ENCODE measurements at regions not wholly inside any gene's neighbourhood (a gene's known extent, or its start where the extent isn't known, plus 50 kb on each side); places are given as distances from the start of the nearest gene placed in this dataset.

DNA sequence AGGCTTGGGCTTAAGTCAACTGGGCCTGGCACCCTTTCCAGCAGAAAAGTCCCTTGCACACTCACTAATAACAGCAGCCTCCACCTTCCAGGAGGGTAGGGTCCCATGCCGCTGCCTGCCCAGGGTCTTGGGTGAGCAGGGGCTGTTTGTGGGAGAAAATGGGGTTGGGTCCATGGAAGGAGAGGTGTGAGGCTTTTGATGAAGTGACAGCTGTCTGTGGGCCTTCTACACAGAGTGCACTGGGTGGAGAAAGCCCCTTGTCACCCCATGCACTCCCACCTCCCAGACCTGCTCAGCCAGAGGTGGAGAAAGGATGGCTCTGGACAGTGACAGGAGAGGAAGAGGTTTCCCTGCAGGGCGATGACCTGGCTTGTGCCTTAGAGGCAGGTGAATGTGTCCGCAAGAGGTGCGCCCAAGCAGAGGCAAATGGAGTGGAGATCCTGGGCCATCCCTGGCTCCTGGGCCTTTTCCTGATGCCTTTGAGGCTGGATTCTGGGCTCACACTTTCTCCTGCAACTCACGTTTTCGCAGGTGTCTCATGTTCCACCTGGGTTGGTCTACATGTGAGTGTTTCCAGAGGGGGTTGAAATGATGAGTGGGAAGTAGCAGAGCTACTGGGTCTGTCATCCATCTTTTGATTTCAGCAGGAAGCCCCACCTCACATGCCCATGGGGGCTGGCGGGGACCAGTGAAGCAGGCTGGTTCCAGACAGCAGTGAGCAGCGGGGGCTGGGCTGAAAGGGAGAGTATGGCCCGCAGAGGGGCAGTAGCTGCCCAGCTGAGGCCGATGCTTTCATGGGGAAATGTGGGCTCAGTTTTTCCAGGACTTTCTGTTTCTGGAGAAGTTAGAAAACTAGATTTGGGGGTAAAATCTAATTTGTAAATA lies 85.2 kb upstream of the PRR23E start:
- no peak for DNase-seq (ENCODE audit: low read depth)

DNA sequence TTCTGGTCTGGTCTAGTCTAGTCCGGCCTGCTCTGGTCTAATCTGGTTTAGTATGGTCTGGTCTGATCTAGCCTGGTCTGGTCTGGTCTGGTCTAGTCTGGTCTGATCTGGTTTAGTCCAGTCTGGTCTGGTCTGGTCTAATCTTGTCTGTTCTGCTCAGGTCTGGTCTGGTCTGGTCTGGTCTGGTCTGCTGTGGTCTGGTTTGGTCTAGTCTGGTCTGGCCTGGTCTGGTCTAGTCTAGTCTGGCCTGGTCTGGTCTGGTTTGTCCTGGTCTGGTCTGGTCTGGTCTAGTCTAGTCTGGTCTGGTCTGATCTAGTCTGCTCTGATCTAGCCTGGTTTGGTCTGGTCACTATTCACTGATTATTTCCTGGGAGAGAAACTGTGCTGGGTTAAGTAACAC lies 84.1 kb upstream of the PRR23E start:
- no peak for DNase-seq (ENCODE audit: low read depth)

DNA sequence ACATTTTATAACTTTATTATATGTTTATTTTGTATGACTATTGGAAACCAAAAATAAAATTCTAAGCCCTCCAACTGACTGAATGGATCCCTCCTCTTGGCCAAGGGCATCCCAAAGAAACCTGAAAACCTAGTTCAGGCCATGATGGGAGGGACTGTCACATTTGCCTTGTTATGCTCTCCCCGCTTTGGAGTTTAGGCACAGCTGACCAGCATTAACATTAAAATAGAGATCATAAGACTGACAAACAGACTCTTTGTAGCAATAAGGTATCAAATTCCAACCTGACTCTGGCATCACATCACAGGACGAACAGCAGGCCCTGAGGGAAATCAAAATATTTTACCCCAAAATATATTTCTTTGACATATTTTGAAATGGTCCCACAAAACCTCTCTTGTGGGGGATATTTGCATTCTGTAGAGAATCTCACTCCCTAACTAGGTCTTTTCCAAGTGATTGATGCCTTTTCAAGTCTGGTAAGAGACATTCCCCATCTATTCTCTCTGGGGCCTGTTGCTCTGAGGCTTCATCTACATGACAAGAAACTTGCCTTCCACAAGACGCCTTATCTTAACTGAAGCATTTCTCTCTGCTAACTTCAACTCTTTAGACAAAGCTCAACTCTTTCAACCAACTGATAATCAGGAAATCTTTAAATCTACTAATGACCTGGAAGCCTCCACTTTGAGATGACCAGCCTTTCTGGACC lies 81.8 kb upstream of the PRR23E start:
- no peak for DNase-seq (ENCODE audit: low read depth)

DNA sequence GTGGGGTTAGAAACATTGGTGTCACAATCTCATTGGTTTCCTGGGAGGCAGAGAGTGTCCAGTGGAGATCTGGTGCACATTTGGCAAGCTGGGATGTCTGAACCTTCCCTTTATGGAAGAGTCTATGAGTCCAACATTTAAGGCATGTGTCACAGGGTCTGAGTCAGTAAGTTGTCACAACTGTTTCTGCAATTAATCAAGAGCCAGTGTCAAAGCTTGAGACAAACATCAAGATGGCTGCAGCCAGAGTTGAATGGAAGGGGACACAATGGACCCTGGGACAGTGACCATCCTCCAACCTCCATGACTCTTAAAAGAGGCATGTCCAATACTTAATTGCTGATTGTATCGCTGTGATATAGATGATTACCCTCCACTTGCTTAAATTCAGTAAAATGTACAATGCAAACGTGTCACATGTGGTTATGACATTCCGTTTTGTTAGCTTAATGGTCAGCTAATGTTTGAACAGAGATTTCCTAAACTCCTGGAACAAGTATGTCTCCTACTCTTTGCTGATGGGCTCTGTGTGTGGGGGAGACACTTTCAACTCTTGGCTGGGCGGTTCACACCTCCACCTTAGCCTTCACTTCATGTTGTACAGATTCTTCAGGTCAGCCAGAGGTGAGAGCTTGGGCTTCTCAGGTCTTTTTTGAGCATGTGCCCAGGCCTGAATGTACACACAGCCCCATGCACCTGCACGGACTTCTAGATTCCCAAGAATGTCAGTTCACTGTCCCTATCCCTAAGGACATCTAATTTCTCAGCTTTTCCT lies 79.9 kb upstream of the PRR23E start:
- DNase-seq (ENCODE audit: low read depth) = no peak

DNA sequence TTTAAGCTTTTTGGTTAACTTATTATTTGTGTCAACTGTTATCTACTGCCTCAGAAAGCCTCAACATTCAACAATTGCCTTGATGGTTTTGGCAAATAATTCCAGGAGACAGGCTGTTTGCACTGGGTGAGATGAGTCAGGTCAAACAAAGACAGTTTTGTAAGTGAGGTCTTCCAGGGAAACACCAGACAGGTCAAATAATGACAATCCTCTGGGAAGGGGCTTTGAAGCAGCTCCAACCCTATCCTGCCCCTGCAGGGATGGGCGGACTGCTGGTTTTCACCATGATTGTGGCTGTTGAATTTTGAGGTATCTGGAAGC lies 79.4 kb upstream of the PRR23E start:
- DNase-seq (ENCODE audit: low read depth) = no peak

DNA sequence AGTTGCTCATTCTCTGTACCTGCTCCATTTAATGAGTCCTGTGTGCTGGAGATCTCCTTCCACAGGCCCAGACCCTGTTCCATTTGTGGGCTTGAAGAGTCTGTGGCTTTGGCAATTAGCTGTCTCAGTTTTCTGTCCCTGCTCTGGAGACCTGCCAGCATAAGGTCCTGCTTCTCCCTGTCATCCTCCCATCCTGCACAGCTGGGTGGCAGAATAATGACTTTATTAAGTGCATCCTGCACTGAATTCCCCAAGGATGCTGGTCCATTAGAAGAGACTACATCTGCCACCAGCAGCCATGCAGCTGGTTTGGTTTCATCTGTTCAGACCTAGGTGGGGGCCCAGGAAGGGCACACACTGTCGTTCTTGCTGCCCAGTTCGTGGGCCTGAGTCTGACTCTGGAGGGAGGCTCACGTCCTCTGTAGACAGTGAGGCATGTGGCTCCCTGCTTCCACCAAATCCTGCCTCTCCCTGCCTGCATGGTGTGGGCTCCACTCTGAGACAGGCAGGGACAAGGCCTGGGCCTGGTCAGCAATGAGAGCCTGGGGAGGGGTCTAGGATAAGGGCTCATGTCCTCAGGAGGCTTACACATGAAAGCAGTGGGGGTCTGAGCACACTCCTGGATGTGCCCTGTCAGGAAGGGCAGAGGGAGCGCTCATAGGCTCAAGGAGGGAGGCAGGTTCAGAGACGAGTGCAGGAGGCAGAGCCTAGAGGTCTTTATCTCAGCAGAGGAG lies 78.4 kb upstream of the PRR23E start:
- DNase-seq (ENCODE audit: low read depth) = no peak

DNA sequence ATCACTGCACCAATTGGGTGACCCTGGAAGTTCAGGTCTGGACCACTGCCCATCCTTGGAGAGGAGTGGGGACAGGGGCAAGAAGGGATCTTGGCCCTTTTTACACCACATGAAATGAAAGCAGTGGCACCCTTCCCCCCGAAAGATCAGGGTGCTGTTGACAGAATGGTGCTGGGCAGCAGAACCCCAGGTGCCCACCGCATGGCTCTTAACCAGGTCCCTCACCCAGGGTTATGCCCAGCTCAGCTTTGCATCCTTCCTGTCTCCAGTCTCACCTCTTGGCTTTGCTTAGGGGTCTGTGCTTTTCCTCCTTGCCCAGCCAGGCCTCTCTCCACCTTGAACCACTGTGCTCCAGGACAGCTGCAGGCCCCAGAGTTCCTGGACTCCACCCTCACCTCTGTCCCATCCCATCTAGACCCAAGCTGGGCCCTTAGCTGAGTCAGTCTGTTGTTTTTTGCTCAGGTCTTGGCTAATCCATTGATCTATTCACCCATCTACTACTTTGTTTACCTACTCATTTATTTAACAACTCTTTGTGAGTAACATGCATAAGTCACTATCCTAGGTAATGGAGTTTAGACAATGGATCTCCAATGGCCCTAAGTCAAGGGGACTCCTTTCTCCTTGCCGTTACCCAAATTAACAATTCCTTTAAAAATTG lies 77.1 kb upstream of the PRR23E start:
- DNase-seq (ENCODE audit: low read depth) = no peak

DNA sequence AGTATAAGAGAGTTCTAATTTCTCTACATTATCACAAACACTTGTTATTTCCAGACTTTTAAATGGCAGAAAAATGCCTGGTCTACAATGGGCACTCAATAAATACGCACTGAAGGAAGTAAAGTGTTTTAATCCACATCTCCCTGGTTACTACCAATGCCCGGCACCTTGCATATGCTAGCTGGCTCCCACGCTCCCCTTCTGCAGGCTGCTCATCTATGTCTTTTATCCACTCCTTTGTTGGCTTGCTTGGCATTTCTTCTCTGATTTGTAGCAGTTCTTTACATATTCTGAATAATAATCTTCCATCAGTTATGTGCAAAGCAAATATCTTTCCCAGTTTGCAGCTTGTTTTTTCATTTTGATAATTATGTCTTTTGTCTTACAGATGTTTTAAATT lies 74.6 kb upstream of the PRR23E start:
- DNase-seq (ENCODE audit: low read depth) = no peak

DNA sequence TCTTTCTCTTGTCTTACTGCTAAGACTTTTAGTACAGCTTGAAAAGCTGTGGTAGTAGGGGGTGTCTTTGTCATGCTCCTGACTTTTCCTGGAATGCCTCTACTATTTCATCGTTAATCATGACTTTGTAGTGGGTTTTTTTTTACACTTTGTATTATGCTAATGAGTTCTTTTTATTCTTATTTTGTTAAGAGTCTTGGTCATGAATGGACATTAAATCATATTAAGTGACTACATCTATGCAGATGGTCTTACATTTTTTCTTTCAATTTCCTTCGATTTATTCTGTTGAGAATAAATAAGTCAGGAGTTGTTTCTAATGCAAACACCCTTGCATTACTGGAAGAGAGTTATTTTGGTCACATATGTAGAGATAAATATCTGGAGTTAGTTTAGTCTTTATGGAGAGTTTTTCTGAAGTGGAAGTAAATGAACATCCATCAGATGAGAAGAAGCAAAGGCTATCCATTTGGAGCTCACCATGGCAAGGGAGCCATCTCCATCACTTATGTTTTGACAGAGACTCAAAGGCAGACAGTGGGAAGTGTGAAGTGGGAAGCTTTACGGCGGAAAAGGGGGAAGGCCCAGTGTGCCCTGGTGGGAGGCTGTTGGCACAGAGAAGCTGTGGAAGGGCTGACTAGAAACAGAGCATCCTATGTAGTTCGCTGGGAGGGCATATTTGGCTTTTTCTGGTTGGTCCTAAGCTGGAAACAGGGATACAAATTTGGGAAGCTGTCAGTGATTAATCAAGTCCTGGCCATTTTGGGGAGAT lies 73.1 kb upstream of the PRR23E start:
- DNase-seq (ENCODE audit: low read depth) = no peak

DNA sequence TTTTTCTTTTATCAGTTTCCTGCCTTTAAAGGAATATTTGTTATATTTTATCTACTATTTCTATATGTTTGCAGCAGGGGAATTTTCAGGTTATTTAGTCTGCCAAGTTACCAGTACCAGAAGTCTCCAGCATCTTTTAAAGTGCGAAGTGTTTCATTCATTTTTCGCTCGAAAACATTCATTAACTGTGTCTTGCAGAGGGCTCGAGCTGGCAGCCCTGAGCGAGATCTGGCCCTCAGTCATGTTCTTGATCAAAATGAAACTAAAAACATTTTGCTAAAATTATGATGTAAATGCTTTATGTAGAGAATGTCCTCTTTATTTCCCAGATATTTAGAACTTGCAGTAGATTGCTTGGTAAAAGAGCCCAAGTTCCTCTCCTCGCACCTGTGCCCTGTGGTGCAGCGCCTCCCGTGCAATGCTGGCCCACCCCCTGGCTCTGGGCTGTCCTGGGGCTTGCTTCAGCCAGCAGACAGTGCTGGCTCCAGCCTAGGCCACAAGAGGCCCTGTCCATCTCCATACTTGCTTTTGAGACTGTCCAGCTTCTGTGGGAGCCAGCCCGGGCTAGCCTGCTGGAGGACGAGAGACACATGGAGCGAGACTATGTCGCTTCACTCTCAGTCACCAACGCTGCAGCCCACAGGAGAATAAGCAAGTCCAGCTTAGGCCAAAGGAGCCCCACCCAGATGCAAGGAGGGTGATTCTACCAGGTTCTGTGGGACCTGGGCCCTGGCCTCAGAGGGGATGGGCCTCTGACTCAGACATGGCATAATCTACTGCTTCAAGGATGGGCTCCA lies 71.9 kb upstream of the PRR23E start:
- no peak for DNase-seq (ENCODE audit: low read depth)

DNA sequence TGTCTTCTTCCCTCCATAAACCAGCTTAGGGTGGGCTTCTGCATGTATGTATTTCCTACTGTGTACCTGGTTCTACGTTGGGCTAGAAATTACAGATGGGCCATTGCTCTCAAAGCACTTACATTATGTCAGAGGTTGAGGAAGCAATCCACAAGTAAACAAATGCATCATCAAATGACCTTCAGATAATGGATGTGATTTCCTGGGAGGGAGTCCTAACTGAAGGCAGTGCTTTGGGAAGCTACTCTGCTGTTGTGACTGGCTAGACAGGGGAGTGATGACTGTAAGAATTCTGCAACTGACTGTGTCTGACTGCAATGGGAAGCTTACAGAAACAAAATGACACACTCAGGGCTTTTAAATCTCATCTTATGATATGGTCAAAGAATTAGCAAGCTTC lies 71.0 kb upstream of the PRR23E start:
- DNase-seq (ENCODE audit: low read depth) = no peak

DNA sequence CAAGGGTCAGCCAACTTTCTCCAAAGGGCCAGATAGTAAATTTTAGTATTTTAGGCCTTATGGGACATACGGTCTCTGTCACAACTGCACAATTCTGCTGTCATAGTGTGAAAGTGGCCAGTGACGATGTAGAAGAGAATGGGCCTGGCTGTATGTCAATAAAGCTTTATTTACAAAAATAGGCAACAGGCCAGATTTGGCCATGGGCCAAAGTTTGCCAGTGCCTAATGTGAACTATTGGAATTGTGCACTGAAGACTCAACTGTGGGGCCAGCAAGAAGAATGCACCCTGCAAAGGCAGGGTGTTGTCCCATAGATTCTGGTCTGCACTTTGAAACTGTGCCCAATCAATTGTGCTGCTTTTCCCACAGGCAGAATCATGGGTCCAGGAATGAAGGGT lies 69.4 kb upstream of the PRR23E start:
- DNase-seq (ENCODE audit: low read depth) = no peak

DNA sequence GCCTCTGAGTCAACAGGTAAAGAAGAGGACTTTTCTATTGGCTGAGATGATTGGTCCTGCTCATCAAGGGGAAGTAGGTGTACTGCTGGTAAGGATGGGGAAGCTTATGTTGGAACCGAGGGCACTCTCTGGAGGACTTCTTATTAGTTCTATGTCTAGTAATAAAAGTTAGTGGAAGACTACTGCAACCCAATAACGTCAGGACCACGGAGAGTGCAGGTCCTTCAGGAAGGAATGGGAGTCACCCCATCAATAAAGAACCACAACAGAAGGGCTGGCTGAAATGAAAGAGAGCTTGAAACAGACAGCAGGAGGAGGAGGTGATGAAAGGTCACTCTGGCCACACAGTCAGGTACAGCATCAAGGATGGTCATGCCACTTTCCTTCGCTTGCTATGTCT lies 68.8 kb upstream of the PRR23E start:
- DNase-seq (ENCODE audit: low read depth) = no peak

DNA sequence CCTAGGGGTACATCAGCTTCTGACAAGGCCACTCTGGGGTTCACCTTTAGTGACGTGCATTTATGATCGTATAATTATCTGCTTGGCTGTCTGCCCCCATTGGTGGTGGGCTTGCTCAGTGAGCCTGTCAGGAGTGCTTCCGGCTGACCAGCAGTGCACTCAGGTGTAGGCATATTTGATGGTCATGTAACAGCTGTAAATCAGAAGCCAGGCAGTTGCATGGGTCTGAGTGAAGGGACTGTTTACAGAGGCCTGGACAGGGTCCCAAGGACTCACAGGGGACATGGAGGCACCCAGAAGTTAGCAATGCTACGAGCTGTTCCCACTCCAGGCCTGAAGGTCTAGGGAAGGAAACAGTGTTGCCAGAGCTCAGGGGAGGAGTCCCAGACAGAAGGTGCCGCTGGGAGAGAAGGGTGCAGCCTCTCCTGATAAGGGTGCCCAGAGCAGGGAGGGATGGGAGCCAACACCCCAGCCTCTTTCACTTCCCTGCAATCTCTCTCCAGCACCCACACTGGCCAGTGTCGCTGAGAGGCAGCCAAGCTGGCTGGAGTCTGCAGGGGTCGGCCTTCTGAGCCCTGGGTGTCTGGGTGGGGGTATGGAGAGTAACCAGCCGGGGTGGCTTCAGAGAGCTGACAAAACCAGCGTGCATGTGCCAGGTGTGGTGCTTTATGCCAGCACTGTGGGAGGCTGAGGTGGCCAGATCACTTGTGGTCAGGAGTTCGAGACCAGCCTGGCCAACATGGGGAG lies 61.3 kb upstream of the PRR23E start:
- no peak for DNase-seq (ENCODE audit: low read depth)

DNA sequence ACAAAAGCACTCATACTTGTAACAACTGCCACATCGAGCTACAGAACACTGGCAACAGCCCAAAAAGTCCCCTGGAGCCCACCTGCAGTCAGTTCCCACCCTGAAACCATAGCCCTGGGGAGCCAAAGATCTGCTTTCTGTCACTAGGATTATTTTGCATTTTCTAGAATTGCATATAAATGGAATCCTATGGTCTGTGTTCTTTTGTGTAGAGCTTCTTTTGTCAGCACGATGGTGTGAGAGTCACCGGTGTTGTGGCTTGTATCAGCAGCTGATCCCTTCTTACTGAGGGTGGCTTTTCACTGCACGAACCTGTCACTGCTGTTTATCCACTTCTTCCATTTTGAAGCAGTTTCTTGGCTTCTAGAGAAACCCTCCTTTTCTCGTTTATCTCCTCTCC lies 60.1 kb upstream of the PRR23E start:
- DNase-seq (ENCODE audit: low read depth) = no peak

DNA sequence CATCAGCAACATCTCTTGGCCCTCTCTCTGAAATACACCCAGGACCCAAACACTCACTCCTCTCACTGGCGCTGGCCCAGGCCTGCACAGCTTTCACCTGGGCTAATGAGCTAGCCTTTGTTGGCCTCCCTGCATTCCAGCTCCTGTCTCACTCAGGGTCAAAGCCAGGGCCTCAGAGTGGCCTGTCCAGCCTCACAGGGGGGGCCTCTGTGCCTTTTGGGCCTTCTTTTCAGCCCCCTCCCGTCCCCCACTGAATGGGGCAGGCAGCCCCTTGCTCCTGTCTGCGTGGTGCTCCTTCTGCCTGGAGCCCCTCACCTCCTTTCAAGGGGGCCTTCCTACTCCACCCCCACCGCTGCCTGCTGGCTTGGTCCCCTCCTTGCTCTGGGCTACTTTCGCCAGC lies 59.0 kb upstream of the PRR23E start:
- DNase-seq (ENCODE audit: low read depth) = no peak

DNA sequence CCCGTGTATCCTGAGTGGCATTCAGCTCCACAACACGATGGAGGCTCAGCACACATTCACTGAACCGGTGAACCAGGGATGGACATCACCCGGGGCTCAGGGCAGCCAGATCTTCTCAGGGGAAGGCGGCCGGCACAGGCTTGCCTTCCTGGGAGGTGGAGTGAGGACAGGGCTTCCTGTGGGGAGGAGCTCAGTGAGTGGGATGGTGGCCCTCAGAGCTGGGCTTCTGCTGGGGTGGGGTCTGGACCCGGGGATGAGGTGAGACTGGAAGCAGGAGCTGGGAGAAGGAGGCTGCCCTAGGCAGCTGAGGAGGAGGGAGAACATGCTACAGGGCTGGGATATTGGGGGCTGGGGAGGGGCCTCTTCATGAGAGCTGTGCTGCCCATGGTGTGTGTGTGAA lies 58.5 kb upstream of the PRR23E start:
- DNase-seq (ENCODE audit: low read depth) = no peak

DNA sequence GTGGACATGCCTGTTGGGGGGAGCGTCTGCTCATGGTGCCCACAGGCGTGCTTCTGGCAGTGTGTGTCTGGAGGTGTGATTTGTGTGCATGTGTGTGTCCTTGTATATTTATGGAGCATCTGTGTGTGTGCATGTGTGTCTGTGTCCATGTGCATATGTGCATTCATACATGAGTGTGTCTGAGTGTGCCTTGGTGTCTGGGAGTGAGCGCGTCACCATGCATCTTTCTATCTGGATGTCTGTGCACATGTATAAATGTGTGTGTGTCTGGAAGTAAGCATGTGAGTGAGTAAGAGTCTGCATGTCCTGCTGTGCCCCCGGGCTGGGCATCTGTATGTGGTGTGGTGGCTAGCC lies 58.1 kb upstream of the PRR23E start:
- DNase-seq (ENCODE audit: low read depth) = no peak

DNA sequence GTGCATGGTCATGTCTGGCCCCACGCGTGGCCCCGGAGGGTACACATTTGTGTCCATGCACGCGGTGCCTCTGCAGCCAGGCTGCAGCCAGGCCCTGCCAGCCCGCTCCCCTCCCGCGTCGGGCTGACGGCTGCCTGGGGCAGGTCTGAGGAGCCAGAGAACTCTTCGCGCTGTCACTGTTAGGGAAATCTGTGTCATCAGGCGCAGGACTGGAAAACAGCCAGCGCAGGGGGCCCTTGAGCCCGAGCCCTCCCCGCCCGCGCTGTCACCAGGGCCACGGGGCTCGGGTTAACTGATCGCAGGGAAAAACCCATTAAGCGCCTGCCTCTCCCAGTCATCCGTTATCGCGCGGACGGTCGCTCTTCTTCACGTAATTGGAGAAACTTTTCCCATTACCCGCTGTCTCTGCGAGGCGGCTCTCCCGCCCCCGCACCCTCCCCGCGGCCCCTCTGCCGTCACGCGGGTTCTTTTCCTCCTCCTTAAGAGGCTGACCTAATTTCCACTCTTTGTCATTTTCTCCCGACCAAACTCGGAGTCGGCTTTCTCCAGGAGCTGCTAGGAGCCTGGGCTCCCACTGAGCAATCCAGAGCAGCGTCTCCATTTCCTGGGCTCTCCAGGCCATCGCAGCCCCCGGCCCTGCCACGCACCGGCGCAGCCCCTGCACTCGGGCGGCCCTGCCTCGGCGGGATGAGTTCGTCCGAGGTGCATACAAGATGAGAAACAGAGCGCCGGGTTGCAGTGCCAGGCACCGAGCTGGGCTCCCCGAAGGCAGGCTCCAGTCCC lies 57.5 kb upstream of the PRR23E start:
- DNase-seq (ENCODE audit: low read depth) = no peak

All from non-pigmented ciliary epithelial cell (primary cell).